Hepatocyte (in vitro differentiated cells): ENCODE measurements at regions not wholly inside any gene's neighbourhood (a gene's known extent, or its start where the extent isn't known, plus 50 kb on each side); places are given as distances from the start of the nearest gene placed in this dataset.
"Not testable (repeated sequence)": the region's sequence is repeated elsewhere in the genome, so short reads cannot be mapped to it uniquely, and the experiment has no call there.

Experiments
- DNase-seq: peaks from one replicate; pipeline ENCODE4 v3.0.0-alpha.2; 2016; ENCODE audit warnings: low spot score
- H2AFZ ChIP-seq: fragments of 200-600 bp; sonication (generic); 2 replicates; pipeline ENCODE4 v1.6.0; 2016; ENCODE audit warnings: antibody characterized with exemption, mild to moderate bottlenecking
- H3K27ac ChIP-seq: fragments of 200-600 bp; sonication (generic); 2 replicates; pipeline ENCODE4 v1.5.1; 2016; ENCODE audit warnings: mild to moderate bottlenecking
- H3K27me3 ChIP-seq: fragments of 200-600 bp; sonication (generic); 2 replicates; pipeline ENCODE4 v1.6.1; 2016
- H3K36me3 ChIP-seq: fragments of 200-600 bp; sonication (generic); replicated peaks from 2 replicates; pipeline ENCODE4 v1.5.1; 2016; ENCODE audit warnings: low read depth; ENCODE audit not compliant: insufficient read depth
- H3K4me1 ChIP-seq: fragments of 200-600 bp; sonication (generic); 2 replicates; pipeline ENCODE4 v1.5.1; 2016; ENCODE audit warnings: mild to moderate bottlenecking, moderate library complexity; ENCODE audit not compliant: insufficient read depth
- H3K4me2 ChIP-seq: fragments of 200-600 bp; sonication (generic); 2 replicates; pipeline ENCODE4 v1.6.0; 2016
- H3K4me3 ChIP-seq: fragments of 200-600 bp; sonication (generic); 2 replicates; pipeline ENCODE4 v1.5.1; 2016; ENCODE audit warnings: mild to moderate bottlenecking
- H3K79me2 ChIP-seq: fragments of 200-600 bp; sonication (generic); 2 replicates; pipeline ENCODE4 v1.6.0; 2017; ENCODE audit warnings: mild to moderate bottlenecking
- H3K9me2 ChIP-seq: fragments of 200-600 bp; sonication (generic); replicated peaks from 2 replicates; pipeline ENCODE4 v1.6.0; 2017; ENCODE audit warnings: mild to moderate bottlenecking; ENCODE audit not compliant: insufficient read depth
- H3K9me3 ChIP-seq: fragments of 200-600 bp; sonication (generic); 2 replicates; pipeline ENCODE4 v1.5.1; 2016; ENCODE audit warnings: low read depth, mild to moderate bottlenecking
- H4K20me1 ChIP-seq: fragments of 200-600 bp; sonication (generic); 2 replicates; pipeline ENCODE4 v1.6.0; 2016; ENCODE audit warnings: mild to moderate bottlenecking; ENCODE audit not compliant: insufficient read depth, poor library complexity, severe bottlenecking
- EZH2 ChIP-seq: fragments of 200-600 bp; sonication (generic); IDR thresholded peaks from 2 replicates; pipeline ENCODE4 v1.6.1; 2016; ENCODE audit warnings: antibody characterized with exemption, mild to moderate bottlenecking, borderline replicate concordance
- EZH2phosphoT487 ChIP-seq: fragments of 200-600 bp; sonication (generic); IDR thresholded peaks from one replicate; pipeline ENCODE4 v1.6.1; 2018; ENCODE audit warnings: antibody characterized with exemption, mild to moderate bottlenecking, low read depth, moderate library complexity; ENCODE audit not compliant: unreplicated experiment, severe bottlenecking
- WGBS: methylation state at CpG from one replicate; pipeline ENCODE4 v1.1.6; 2016; ENCODE audit warnings: low lambda C conversion rate; ENCODE audit errors: missing lambda C conversion rate; 5-methylcytosine and 5-hydroxymethylcytosine counted together
- TF ChIP-seq, protein P1 (sequence below): fragments of 200-600 bp; sonication (generic); IDR thresholded peaks from 2 replicates; pipeline ENCODE4 v1.5.1; 2016; ENCODE audit warnings: antibody characterized with exemption, mild to moderate bottlenecking; ENCODE audit not compliant: poor library complexity

DNA sequence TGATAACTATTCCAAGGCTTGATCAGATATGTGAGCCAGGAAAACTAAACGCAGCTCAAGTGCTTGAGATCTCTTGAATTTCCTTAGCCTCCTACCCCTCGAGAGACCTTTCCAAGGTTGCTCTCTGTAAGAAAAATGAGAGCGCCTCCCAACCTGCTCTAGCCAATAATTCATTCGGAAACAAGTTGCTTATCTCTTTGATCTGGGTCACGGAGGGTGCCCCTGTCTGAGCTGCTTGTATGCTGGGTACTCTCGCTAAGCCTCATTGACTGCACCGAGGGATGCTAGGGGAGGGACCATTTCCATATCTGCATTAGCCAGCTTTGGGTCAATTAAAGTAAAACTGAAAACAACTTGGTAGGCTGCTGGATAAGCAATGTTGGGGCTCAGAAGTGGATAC lies 70.1 kb upstream of the SHISA6 start:
- H3K27me3 ChIP-seq, result no peaks in the 10 kb centered on the region
- H3K4me2 ChIP-seq, result no peak overlapping the region
- no peaks in the 10 kb centered on the region for H4K20me1 ChIP-seq
- no peak for DNase-seq
- no peaks in the 10 kb centered on the region for H3K36me3 ChIP-seq
- no peak overlapping the region for H3K4me3 ChIP-seq
- no peaks in the 10 kb centered on the region for H3K4me1 ChIP-seq
- H3K27ac ChIP-seq, result no peak overlapping the region
- 57% methylated on average over 7 of the region's 7 CpGs for WGBS
- H3K9me2 ChIP-seq, result no peaks in the 10 kb centered on the region
- TF ChIP-seq, protein P1, sequence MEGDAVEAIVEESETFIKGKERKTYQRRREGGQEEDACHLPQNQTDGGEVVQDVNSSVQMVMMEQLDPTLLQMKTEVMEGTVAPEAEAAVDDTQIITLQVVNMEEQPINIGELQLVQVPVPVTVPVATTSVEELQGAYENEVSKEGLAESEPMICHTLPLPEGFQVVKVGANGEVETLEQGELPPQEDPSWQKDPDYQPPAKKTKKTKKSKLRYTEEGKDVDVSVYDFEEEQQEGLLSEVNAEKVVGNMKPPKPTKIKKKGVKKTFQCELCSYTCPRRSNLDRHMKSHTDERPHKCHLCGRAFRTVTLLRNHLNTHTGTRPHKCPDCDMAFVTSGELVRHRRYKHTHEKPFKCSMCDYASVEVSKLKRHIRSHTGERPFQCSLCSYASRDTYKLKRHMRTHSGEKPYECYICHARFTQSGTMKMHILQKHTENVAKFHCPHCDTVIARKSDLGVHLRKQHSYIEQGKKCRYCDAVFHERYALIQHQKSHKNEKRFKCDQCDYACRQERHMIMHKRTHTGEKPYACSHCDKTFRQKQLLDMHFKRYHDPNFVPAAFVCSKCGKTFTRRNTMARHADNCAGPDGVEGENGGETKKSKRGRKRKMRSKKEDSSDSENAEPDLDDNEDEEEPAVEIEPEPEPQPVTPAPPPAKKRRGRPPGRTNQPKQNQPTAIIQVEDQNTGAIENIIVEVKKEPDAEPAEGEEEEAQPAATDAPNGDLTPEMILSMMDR, result no peak
- TF ChIP-seq EZH2phosphoT487, result no peak
- no peak for TF ChIP-seq EZH2
- H3K79me2 ChIP-seq, result no peaks in the 10 kb centered on the region
- H3K9me3 ChIP-seq, result no peaks in the 10 kb centered on the region
- H2AFZ ChIP-seq, result no peak overlapping the region

DNA sequence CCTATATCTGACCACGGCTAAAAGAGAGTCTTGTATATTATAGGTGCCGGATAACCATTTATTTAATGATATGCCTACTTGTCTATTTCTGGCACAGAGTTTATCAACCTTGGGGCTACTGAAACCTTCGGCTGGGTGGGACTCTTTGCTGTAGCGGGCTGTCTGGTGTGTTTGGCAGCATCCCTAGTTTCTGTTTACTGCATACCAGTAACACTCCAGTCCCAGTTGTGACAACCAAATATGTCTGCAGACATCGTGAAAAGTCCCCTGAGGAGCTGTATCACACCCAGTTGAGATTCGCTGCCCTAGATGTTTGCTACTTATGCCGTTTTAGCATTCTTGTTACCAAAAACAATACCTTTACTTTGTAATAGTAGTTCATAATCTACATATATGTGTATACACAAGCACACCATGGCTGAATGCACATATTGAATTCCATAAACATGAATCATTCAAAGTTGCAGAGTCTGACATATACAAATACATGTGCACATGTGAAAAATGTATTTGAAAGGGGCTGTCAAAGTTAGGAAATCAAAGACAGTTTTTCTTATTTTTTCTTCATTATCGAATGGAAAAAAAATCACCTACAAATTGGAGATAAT lies 89.1 kb upstream of the SHISA6 start:
- Histone ChIP-seq H3K4me1 (no peaks in the 10 kb centered on the region), H3K79me2 (no peaks in the 10 kb centered on the region), H4K20me1 (no peaks in the 10 kb centered on the region), H3K27ac (no peak overlapping the region), H2AFZ (no peak overlapping the region), H3K9me2 (no peaks in the 10 kb centered on the region), H3K4me2 (no peak overlapping the region), H3K27me3 (no peaks in the 10 kb centered on the region), H3K9me3 (no peaks in the 10 kb centered on the region), H3K4me3 (no peak overlapping the region), H3K36me3 (no peaks in the 10 kb centered on the region)
- no peak for DNase-seq
- WGBS, result 91% methylated on average over 8 of the region's 8 CpGs
- TF ChIP-seq EZH2, result no peak
- TF ChIP-seq, protein P1, result no peak
- TF ChIP-seq EZH2phosphoT487, result no peak

DNA sequence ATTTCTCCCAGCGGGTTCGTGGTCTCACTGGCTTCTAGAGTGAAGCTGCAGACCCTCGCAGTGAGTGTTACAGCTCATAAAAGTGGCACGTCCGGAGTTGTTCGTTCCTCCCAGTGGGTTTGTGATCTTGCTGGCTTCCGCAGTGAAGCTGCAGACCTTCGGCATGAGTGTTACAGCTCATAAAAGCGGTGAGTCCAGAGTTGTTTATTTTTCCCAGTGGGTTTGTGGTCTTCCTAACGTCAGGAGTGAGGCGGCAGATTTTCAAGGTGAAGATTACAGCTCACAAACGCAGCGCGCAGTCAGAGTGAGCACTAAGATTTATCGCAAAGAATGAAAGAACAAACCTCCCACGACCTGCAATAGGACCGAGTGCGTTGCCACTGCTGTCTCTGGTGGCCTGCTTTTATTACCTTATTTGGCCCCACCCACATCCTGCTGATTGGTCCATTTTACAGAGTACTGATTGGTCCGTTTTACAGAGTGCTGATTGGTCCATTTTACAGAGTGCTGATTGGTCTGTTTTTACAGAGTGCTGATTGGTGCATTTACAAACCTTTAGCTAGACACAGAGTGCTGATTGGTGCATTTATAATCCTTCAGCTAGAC lies 90.0 kb upstream of the SHISA6 start:
- not testable (repeated sequence) for H3K9me3 ChIP-seq, DNase-seq, H3K27ac ChIP-seq, H3K27me3 ChIP-seq, H2AFZ ChIP-seq, H3K36me3 ChIP-seq, H3K4me1 ChIP-seq, H3K4me2 ChIP-seq, H4K20me1 ChIP-seq, H3K4me3 ChIP-seq, H3K79me2 ChIP-seq, H3K9me2 ChIP-seq
- 90% methylated on average over 19 of the region's 19 CpGs for WGBS

DNA sequence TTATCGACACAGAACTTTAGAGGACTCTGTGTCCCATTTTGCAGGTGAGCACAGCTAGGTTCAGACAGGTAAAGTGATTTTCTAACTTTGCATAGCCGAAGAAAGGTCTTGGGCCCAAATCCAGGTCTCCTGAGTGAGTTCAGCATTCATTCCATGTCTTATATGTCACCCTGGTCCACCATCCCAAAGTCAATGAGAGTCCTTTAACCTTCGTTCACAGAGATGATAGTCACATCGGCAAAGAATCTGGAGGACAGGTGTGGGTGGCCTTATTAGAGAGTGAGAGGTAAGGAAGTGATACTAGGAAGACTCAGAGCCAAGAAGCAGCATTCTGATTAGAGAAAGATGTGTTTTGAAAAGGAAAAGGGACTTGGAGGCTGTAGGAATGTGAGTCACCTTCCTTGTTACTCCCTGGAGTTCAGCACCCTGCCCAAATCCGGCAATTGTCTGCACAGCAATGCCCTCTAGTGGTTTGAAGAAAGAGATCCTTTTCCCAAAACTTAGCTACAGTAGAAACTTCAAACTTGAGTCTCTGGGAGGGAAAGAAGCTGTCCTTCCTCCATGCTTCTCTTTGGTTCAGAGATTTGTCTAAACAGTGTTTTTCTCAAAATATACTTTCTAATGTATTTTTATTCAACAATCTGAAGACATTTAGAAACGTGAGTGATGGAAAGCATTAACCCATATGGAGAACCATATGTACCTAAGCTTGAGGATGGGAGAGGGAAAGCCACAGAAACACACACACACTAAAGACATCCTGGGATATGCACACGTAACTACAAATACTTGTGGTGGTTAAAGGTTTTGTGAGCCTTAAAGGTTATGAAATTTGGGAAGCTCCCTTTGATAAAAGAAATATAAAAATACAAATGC lies 96.4 kb upstream of the SHISA6 start:
- Histone ChIP-seq H3K9me2 (no peaks in the 10 kb centered on the region), H2AFZ (no peak overlapping the region), H4K20me1 (no peaks in the 10 kb centered on the region), H3K27me3 (peaks cover 3% of the 10 kb centered on the region), H3K4me2 (no peak overlapping the region), H3K9me3 (no peaks in the 10 kb centered on the region), H3K79me2 (no peaks in the 10 kb centered on the region), H3K27ac (no peak overlapping the region), H3K4me3 (no peak overlapping the region), H3K36me3 (no peaks in the 10 kb centered on the region), H3K4me1 (no peaks in the 10 kb centered on the region)
- 50% methylated on average over 7 of the region's 7 CpGs for WGBS
- TF ChIP-seq EZH2phosphoT487, result no peak
- TF ChIP-seq, protein P1, result peak; percentile 82
- no peak for TF ChIP-seq EZH2
- DNase-seq, result peak; percentile 78
